BJ (cell line): ENCODE measurements at regions not wholly inside any gene's neighbourhood (a gene's known extent, or its start where the extent isn't known, plus 50 kb on each side); places are given as distances from the start of the nearest gene placed in this dataset.

Source experiments
- CTCF ChIA-PET: fragments of 350-600 bp; formaldehyde crosslinking; extraction: SDS; loops from one replicate; lab custom pipeline; 2021; ENCODE audit warnings: antibody characterized with exemption, inconsistent platforms; lab: Yijun Ruan, JAX
- POLR2A ChIA-PET: fragments of 300-600 bp; sonication (Branson Sonifier 250); formaldehyde crosslinking; extraction: SDS; loops from one replicate; lab custom pipeline; 2021; ENCODE audit warnings: antibody characterized with exemption; lab: Charles Lee
- DNase-seq: peaks from one replicate; pipeline ENCODE4 v3.0.0-alpha.2; 2011; ENCODE audit warnings: low read depth
- H3K27me3 ChIP-seq: 2 replicates; pipeline ENCODE4 v1.6.0; 2011; ENCODE audit warnings: low read length; ENCODE audit not compliant: control insufficient read depth, insufficient read depth
- H3K36me3 ChIP-seq: 2 replicates; pipeline ENCODE4 v1.5.1; 2011; ENCODE audit warnings: low read length; ENCODE audit not compliant: control insufficient read depth, insufficient read depth
- H3K4me3 ChIP-seq: 2 replicates; pipeline ENCODE4 v1.5.1; 2011; ENCODE audit warnings: low read depth, mild to moderate bottlenecking, control low read depth, low read length
- CTCF ChIP-seq: IDR thresholded peaks from 2 replicates; pipeline ENCODE4 v1.5.1; 2011; ENCODE audit warnings: low read depth, mild to moderate bottlenecking, control low read depth, inconsistent platforms, low read length, moderate library complexity; ENCODE audit not compliant: insufficient read depth

- CTCF ChIA-PET, result no interaction called here
- H3K27me3 ChIP-seq, result no peaks in the 10 kb centered on the region
- DNase-seq, result no peak
- H3K4me3 ChIP-seq, result no peak overlapping the region
- TF ChIP-seq CTCF, result 0 out of 2 replicates have a peak, but pooled peaks have one; percentile 7
- no peaks in the 10 kb centered on the region for H3K36me3 ChIP-seq
- POLR2A ChIA-PET, result no interaction called here
Measured at GRCh38 chr1:214816603-214817002, 213.6 kb downstream of the CENPF start.

- POLR2A ChIA-PET, result no interaction called here
- Histone ChIP-seq H3K27me3 (no peaks in the 10 kb centered on the region), H3K4me3 (no peak overlapping the region), H3K36me3 (no peaks in the 10 kb centered on the region)
- CTCF ChIA-PET, result interaction anchor here (0.6 to 0.8 kb wide), 2 partner anchors 115 to 248 kb away, joined by 3 read pairs; no protein-coding TSS in a partner anchor
- no peak for DNase-seq
- no peak for TF ChIP-seq CTCF
Measured at GRCh38 chr1:214823311-214824117, 220.5 kb downstream of the CENPF start.

GRCh38 chr1:214824763-214825162 is 221.8 kb downstream of the CENPF start:
- Histone ChIP-seq H3K36me3 (no peaks in the 10 kb centered on the region), H3K27me3 (no peaks in the 10 kb centered on the region), H3K4me3 (no peak overlapping the region)
- CTCF ChIA-PET, result no interaction called here
- POLR2A ChIA-PET, result interaction anchor here (0.7 kb wide), 1 partner anchor 449 kb away, joined by 4 read pairs; no protein-coding TSS in a partner anchor
- DNase-seq, result no peak
- no peak for TF ChIP-seq CTCF

GRCh38 chr1:214826619-214827018 is 223.6 kb downstream of the CENPF start:
- H3K4me3 ChIP-seq, result no peak overlapping the region
- no peaks in the 10 kb centered on the region for H3K27me3 ChIP-seq
- ChIA-PET POLR2A (no interaction called here), CTCF (no interaction called here)
- DNase-seq, result no peak
- H3K36me3 ChIP-seq, result no peaks in the 10 kb centered on the region
- no peak for TF ChIP-seq CTCF

GRCh38 chr1:214827883-214828282 is 224.9 kb downstream of the CENPF start:
- no peak overlapping the region for H3K4me3 ChIP-seq
- POLR2A ChIA-PET, result no interaction called here
- no peak for DNase-seq
- H3K36me3 ChIP-seq, result no peaks in the 10 kb centered on the region
- no peak for TF ChIP-seq CTCF
- no peaks in the 10 kb centered on the region for H3K27me3 ChIP-seq
- CTCF ChIA-PET, result no interaction called here
